CD1c-positive myeloid dendritic cell (primary cell): ENCODE measurements at regions not wholly inside any gene's neighbourhood (a gene's known extent, or its start where the extent isn't known, plus 50 kb on each side); places are given as distances from the start of the nearest gene placed in this dataset.

Source experiments
- DNase-seq: peaks from one replicate; pipeline ENCODE4 v3.0.0-alpha.2; 2016; ENCODE audit errors: extremely low spot score

DNA sequence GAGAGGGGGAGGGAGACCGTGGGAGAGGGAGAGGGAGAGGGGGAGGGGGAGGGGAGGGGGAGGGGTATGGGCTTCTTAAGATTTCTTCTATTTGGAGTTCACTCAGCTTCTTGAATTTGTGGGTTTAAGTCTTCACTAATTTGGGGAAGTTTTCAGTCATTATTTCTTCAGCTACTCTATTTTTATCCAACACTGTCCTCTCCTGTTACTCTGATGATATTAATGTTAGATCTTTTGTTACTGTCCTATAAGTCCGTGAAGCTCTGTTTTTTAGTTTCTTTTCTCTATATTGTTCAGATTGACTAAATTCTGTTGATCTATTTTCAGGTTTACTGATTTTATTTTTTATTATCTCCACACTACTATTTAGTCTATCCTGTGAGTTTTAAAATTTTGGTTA lies 351.5 kb upstream of the TPM1 start:
- peak; percentile 16 for DNase-seq

DNA sequence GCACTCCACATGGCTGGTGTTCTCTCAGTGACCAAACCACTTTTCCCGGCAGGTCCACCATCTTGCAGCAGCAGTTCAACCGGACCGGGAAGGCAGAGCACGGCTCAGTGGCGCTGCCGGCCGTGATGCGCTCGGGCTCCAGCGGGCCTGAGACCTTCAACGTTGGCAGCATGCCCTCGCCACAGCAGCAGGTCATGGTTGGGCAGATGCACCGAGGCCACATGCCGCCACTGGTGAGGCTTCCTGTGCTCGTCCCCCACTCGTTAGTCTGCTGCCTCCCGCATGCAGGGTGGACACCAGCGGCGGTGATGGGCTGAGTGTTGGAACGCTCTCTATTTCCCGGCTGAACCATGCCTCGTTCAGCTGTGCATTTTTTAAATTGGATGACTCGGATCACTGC lies 344.9 kb upstream of the TPM1 start:
- no peak for DNase-seq

DNA sequence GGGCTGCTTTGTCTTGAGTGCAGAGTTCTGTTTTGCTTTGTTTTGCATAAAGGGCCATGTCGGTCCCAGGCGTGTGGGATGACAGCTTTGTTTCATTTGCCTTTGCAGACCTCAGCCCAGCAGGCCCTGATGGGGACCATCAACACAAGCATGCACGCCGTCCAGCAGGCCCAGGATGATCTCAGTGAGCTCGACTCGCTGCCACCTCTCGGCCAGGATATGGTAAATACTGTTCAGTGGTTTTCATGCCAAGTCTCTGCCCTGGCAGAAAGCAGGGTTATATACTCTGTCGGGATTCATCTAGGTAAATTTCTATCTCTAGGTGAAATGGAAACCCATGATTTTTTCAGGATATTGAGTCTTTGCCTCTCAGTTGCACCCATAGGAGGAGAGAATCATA lies 343.9 kb upstream of the TPM1 start:
- DNase-seq = no peak

DNA sequence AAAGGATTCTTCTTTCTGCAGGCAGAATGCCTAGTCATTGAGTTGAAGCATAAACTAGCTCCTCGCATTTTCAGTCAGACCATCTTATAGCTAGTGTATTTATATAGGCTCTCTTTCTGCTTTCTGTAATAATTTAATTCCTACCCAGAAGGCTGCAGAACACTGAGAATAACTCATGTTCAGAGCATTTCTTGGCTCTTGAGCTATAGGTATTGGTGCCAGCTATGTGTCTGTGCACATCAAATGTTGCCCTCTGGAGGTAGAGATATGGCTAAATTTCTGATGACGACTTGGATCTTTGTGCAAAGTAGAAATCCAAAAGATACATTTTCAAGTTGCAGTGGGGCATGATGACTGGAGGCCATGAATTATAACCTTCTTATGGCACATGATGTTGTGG lies 336.2 kb upstream of the TPM1 start:
- DNase-seq = no peak

DNA sequence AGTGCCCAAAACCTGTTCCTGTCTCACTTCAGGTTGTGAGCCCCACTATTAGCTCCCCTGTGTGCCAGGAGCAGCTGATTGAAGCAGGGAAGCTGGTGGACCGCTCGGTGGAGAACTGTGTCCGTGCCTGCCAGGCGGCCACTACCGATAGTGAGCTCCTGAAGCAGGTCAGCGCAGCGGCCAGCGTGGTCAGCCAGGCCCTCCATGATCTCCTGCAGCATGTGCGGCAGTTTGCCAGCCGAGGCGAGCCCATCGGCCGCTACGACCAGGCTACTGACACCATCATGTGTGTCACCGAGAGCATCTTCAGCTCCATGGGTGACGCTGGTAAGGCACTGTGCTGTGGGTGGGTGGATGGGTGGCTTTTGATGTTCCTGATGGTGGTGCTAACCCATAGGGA lies 334.1 kb upstream of the TPM1 start:
- DNase-seq = no peak

DNA sequence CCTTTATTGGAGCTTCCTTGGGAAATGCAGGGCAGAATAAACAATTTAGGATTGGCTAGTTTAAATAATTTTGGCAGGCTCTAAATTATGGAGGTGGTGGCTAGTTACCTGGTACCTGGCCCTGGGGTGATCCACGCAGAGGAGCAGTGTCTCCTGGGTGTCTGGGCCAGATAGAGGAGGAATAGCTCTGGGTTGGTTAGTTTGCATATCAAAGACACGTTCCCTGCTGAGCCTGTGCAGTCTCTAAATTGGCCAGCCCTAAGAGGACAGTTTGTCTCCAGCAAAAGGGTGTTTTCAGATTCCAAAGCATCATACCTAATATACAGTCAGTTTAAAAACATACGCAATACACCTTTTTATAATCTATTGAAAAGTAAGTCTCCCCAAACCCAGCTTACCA lies 333.3 kb upstream of the TPM1 start:
- no peak for DNase-seq

DNA sequence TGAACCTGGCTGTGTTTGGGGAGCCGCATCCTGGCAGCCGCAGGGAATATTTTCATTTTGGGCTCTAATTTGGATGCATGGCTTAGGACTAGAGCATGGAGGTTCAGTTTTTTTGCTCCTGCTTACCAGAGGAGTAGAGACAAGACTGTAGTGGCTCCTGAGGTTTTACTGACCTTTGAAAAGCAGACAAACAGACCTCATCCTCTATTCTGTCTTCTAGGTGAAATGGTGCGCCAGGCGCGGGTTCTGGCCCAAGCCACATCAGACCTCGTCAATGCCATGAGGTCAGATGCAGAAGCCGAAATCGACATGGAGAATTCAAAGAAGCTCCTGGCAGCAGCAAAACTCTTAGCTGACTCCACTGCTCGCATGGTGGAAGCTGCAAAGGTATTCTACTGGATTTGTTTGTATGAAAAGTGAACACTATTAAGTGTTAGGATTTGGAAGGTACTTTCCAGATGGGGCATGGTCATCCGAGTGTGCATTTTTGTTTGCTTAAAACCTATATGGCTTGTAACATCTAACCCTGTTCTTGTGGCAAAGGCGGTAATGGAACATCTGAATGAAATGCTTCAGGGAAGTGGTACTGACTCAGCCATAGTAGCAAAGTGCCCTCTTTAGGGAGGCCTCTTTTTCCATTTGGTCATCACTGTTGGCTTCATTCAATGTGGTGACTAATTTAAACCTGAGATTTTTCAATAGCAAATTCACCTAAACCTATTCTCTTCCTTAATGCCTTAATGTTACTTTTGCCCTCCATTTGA lies 330.7 kb upstream of the TPM1 start:
- DNase-seq = no peak

DNA sequence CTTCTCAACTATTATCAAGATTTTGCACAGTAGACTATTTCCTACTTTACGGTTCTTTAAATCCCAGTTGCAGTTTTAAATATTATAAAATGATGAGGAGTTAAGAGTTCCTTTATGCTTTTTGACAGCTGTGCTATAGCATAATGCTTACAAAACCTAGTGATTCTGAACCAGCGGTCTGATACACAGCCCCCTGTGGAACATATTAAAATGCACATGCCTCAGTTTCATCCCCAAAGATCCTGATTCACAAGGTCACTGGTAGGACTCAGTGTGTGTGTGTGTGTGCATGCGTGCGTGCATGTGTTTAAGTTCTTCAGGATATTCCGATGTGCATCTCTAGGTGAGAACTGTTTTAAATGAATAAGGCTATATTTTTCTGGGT lies 330.1 kb upstream of the TPM1 start:
- no peak for DNase-seq

DNA sequence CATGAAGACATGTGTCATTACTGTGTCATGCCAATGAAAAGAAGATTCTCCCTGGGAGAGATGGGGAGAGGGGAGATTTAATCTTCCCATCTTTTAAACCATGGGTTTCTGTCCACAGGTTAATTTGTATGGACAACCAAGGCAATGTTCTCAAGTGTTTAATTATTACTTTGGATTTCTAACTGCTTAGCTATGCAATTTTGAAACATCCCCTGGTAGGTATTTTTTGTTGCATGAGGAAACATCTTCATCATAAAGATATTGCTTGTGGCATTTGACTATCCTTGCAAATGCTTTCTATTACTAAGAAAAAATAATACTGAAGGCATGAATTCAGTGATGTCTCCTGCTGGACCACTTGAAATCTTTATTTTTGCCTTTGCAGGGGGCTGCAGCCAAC lies 326.6 kb upstream of the TPM1 start:
- no peak for DNase-seq

DNA sequence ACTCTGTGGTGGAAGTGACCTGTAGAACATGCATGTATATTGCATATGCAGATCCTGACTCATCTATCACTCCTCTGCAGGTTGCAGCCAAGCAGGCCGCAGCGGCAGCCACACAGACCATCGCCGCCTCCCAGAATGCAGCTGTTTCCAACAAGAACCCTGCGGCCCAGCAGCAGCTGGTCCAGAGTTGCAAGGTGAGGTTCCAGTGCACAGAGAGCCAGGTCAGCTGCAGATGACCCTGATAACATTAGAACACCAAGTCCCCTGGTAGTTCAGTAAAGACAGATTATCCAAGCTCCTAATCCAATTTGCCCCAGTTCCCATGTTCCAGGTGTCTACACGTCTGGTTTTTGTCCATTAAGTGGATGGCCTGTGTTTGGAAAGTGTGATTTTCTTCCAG lies 325.1 kb upstream of the TPM1 start:
- no peak for DNase-seq

DNA sequence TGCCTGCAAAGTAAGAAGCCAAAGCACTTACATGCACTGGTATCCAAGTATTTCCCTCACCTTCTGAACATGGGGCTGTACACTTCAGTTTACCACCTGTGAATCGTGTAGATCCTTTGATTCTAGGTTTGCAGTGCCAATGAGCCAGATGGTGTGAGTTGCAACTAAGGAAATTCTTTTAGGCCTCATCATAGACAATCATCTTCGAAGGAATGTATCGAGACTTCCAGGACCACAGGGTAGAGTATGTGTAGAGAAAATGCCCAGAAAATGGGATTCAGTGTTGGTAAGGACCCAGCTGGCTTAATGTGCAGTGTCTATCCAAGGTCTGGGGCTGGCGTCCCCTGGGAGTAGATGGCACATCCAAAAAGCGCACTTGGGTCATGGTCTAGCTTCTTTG lies 323.2 kb upstream of the TPM1 start:
- DNase-seq = no peak

DNA sequence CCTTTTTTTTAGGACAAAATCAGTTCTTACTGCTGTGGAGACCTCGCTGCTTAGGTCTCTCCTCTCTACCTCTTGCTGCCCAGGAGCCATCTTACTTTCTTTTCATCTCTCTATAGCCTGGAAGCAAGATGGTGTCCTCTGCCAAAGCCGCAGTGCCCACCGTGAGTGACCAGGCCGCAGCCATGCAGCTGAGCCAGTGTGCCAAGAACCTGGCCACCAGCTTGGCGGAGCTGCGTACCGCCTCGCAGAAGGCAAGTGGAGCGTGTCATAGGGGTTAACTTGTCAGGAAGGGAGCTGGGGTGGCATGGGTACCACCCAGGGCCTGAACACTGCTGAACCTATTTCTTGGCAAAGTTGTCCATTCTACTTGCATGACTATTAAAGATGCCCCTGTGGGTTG lies 320.3 kb upstream of the TPM1 start:
- DNase-seq = no peak

DNA sequence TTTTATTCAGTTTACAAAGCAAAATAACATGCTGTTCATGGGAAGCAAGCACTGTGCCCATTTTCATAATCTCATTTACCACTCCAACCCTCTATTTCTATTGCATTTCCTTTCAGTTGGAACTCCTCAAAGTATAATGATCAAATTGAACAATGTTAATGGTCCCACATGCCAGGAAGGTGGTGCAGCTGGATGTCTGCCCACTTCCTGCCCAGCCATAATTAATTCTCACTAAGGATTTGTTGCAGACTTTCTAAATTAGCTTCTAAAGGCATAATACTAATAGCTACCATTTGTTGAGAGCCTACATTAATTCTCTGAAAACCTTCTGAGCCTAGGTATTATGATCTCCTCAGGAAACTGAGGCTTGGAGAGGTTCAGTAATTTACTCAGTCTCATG lies 316.1 kb upstream of the TPM1 start:
- DNase-seq = no peak

DNA sequence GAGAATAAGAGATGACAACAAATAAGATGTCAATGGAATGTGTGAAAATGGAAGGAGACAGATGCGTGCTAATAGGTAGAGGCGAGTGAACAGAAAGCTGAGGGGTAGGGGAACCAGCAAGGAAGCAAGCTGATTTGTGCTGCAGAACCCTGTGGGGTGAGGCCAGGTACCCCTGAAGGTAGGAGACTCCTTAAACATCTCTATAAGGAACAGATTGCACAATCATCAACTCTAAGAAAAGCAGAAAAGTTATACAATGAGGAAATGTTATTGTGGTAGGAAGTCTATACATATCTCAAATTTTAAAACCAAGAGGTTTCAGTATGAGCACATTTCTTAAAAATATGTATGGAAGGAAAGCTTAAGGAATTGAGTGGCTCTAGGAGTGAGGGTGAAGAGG lies 315.0 kb upstream of the TPM1 start:
- no peak for DNase-seq

DNA sequence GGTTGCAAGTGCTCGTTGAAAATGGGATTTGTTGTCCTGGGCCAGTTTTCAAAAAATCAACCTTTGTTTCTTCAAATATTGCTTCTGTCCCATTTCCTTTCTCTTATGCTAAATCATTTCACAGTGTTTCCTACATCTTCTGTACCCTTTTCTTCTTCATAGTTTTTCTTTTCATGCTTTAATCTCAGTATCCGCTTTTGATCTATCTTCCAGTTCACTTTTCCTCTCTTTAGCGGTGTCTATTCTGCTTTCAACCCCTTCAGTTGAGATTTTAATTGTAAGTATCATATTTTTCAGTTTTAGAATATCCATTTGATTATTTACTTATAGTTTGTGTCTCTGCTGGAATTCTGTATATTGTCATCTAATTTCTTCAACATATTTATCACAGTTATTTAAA lies 311.7 kb upstream of the TPM1 start:
- no peak for DNase-seq

DNA sequence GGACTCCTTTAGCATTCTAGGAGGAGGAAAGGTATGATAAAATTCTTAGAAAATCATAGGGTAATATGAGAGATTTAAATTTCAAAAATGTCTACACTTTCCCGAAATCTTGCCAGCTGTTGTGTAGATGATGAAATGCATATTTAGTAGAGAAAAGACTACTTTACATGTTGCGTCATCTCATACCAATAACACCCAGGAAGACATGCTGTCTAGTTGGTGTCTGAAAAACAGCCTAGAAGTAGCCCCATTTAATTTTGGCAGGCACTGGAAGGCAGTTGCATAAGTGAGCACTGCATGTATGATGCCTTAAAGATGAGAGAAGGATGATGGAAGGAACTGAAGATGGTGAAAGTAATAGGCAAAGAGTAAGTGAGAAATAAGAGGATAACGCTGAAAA lies 310.5 kb upstream of the TPM1 start:
- DNase-seq = no peak

DNA sequence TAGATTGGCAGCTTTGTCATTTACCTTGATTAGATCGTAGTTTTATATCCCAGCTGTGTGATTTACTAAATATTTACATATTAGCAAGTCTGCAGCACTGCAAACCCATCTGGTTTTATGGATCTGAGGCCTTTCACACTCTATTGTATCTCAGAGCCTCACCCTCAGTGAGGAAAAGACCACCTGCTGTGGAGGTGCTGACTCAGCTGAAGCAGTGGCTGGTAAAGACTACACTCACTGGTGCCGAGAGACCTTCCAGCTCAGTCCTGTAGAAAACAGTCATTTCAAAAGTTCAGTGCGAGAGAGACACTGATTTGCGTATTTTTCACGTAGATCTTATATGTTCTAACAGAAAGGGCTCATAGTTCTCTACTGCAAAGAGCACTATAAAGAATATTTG lies 307.8 kb upstream of the TPM1 start:
- no peak for DNase-seq

DNA sequence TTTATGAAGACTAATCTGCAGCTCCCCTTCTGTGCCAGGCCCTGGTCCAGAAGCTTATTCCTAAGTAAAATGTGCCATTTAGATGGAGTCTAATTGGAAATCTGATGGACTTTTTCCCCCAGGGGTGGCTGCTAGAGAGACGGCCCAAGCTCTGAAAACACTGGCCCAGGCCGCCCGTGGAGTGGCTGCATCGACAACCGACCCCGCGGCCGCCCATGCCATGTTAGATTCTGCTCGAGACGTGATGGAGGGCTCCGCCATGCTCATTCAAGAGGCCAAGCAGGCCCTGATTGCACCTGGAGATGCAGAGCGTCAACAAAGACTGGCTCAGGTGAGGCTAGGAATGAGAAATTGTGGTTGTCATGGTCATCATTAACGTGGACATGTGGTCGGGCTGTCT lies 305.8 kb upstream of the TPM1 start:
- no peak for DNase-seq

DNA sequence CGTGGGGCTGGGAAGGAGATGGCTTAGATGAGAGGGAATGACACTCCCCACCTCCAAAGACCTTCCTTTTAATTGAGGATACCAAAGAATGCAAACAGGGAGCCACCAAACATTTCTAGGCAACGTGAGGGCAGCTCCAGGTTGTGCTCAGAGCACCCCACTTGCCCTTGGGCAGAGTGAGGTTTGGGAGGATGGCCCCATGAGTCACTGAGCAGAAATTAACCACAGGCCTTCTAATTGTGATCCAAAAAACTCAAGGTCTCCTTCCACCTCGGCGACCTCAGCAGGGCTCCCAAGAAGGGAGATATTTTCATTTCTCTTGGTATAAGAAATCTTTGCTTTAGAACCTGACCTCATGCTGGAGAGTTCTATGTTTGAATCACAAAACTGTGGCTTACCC lies 305.0 kb upstream of the TPM1 start:
- DNase-seq = no peak

DNA sequence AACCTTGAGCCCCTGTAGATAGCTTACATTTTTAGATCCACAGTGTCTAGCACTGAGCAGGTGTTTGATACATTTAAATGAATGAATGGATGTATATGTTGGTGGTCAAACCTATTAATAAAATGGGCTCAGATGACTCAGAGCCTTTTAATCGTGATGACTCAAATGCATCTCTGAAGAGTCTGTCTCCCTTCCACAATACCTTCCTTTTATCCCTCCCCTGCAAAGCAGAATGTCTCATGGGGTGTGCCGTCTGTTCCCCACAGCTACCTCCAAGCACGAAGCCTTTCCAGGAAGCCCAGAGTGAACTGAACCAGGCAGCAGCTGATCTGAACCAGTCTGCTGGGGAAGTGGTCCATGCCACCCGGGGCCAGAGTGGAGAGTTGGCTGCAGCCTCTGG lies 303.5 kb upstream of the TPM1 start:
- no peak for DNase-seq

DNA sequence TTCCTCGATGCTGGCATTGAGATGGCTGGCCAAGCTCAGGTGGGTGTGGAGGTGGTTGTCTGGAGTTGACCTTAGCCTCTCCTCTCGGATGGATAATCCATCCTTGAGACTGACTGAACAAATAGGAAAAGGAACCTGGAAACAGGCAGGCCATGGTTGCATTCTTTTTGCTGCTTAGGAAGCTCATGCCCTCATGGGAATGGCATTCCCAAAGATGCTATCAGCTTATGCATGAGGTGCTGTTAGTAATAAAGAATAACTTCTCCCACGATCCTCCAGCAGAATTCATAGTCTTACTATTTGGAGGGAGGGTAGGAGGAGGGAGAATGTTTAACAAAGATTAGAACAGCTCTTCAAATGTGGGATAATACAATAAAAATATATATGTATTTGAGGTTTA lies 303.0 kb upstream of the TPM1 start:
- no peak for DNase-seq

DNA sequence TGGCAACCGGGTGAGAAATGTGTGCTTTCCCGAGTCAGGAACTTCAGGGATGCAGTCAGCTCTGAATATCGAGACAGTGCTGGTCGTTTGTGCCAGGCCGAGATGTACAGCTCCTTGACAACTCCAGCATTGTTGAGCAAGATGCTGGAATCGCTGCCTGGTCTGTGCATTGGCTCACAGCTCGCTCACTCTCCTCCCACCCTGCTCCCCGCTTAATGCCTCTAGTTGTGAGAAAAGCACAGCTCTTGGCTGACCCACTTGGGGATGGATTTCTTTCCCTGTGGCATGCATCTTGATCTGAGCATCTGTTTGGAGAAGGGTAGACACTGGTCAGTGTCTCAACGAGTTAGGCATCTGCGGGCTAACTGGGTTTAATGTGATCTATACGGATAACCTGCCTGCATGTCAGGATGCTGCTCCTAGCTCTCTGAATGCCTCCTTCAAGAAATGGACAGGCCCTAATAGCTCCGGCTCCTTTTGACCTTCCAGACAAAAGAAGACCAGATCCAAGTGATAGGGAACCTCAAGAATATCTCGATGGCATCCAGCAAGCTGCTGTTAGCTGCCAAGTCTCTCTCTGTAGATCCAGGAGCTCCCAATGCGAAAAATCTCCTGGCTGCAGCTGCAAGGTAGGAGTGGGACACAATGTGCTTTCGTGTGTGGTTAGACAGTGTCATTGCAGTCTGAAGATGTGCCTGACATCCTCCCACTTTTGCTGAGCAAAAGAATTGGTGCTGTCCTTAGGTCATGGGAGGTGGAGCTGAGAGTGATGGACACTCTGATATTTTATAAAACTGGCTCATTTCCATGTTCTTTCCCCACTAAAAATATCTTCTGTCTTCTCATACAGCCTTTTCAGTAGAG lies 302.2 kb upstream of the TPM1 start:
- DNase-seq = no peak

DNA sequence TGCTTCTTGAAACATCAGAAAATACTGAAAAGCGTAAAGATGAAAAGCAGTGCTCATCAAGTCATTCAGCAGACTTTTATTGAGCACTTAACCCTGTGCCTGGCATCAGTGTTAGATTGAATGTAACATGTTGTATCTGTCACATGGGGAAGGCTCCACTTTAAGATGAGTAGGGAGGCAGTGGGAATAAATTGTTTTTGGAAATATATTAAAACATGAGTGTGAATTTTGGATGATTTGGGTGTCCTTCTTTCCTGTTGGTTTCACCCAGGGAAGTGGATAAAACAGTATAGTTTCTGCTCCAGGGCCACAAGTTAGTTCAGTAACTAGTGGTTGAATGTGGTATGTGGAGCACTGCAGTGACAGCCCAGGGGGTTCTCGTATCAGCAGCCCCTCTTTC lies 301.4 kb upstream of the TPM1 start:
- DNase-seq = no peak
